WTC11 (cell line): ENCODE measurements at regions not wholly inside any gene's neighbourhood (a gene's known extent, or its start where the extent isn't known, plus 50 kb on each side); places are given as distances from the start of the nearest gene placed in this dataset.

Experiments
- ATAC-seq: fragments of 200-7000 bp; cut with Tn5 transposase; 2 replicates; pipeline ENCODE4 v1.10.0; 2021; ENCODE audit warnings: mild to moderate bottlenecking, moderate library complexity
- CTCF ChIA-PET: fragments of 300-600 bp; sonication (Branson Sonifier 250); formaldehyde crosslinking; loops from one replicate; lab custom pipeline; 2021; ENCODE audit warnings: antibody characterized with exemption; lab: Charles Lee
- POLR2A ChIA-PET: fragments of 350-600 bp; sonication (Branson Sonifier 250); formaldehyde crosslinking; loops from one replicate; lab custom pipeline; 2021; ENCODE audit warnings: antibody characterized with exemption; lab: Charles Lee
- DNase-seq: peaks from one replicate; pipeline ENCODE4 v3.0.0; 2021; ENCODE audit warnings: low spot score
- H3K27ac Mint-ChIP-seq: 2 replicates; pipeline ENCODE4 v1.8.0; 2021; ENCODE audit warnings: mixed read lengths
- H3K27me3 Mint-ChIP-seq: 2 replicates; pipeline ENCODE4 v1.8.0; 2021; ENCODE audit warnings: low read depth, mild to moderate bottlenecking, moderate library complexity, mixed read lengths
- H3K36me3 Mint-ChIP-seq: 2 replicates; pipeline ENCODE4 v1.8.0; 2021; ENCODE audit warnings: mixed read lengths
- H3K4me1 Mint-ChIP-seq: 2 replicates; pipeline ENCODE4 v1.8.0; 2022; ENCODE audit warnings: mixed read lengths
- H3K4me3 Mint-ChIP-seq: 2 replicates; pipeline ENCODE4 v1.8.0; 2021; ENCODE audit warnings: mild to moderate bottlenecking, moderate library complexity, mixed read lengths
- H3K9me3 Mint-ChIP-seq: 2 replicates; pipeline ENCODE4 v1.8.0; 2021; ENCODE audit warnings: mixed read lengths
- CBFB ChIP-seq: sonication (generic); formaldehyde crosslinking; IDR thresholded peaks from 2 replicates; pipeline ENCODE4 v1.8.1; 2022; ENCODE audit warnings: mild to moderate bottlenecking, low read depth, missing genetic modification reagents
- GRHL2 ChIP-seq: fragments of 250-450 bp; sonication (Bioruptor Pico); IDR thresholded peaks from 2 replicates; pipeline ENCODE4 v1.8.0; 2022; ENCODE audit warnings: mild to moderate bottlenecking, moderate library complexity; ENCODE audit not compliant: insufficient replicate concordance, severe bottlenecking
- HMGA2 ChIP-seq: fragments of 250-450 bp; sonication (Bioruptor Pico); IDR thresholded peaks from 2 replicates; pipeline ENCODE4 v1.4.0; 2021; ENCODE audit warnings: mild to moderate bottlenecking, moderate library complexity
- MYBL2 ChIP-seq: sonication (generic); formaldehyde crosslinking; IDR thresholded peaks from 2 replicates; pipeline ENCODE4 v1.8.1; 2023; ENCODE audit warnings: mild to moderate bottlenecking, moderate library complexity, missing genetic modification reagents
- NFE2L1 ChIP-seq: sonication (generic); formaldehyde crosslinking; IDR thresholded peaks from 2 replicates; pipeline ENCODE4 v1.8.1; 2023; ENCODE audit warnings: missing genetic modification reagents
- NR3C1 ChIP-seq: sonication (generic); formaldehyde crosslinking; conservative IDR thresholded peaks from 2 replicates; pipeline ENCODE4 v1.8.1; 2023; ENCODE audit warnings: low read depth, mild to moderate bottlenecking, missing genetic modification reagents
- OVOL2 ChIP-seq: fragments of 250-450 bp; sonication (Bioruptor Pico); IDR thresholded peaks from 2 replicates; pipeline ENCODE4 v1.9.0; 2021; ENCODE audit warnings: mild to moderate bottlenecking, borderline replicate concordance
- SMAD3 ChIP-seq: sonication (generic); formaldehyde crosslinking; IDR thresholded peaks from 2 replicates; pipeline ENCODE4 v1.8.0; 2022; ENCODE audit warnings: missing genetic modification reagents, mild to moderate bottlenecking, borderline replicate concordance
- TEAD4 ChIP-seq: sonication (generic); formaldehyde crosslinking; IDR thresholded peaks from 2 replicates; pipeline ENCODE4 v1.8.0; 2022; ENCODE audit warnings: mild to moderate bottlenecking, missing genetic modification reagents
- TP53 ChIP-seq: sonication (generic); formaldehyde crosslinking; IDR thresholded peaks from 2 replicates; pipeline ENCODE4 v1.8.1; 2023; ENCODE audit warnings: mild to moderate bottlenecking, missing genetic modification reagents
- ZNF121 ChIP-seq: sonication (generic); formaldehyde crosslinking; IDR thresholded peaks from 2 replicates; pipeline ENCODE4 v1.8.0; 2023; ENCODE audit warnings: missing genetic modification reagents
- ZNF138 ChIP-seq: sonication (generic); formaldehyde crosslinking; conservative IDR thresholded peaks from 2 replicates; pipeline ENCODE4 v1.8.1; 2022; ENCODE audit warnings: mild to moderate bottlenecking, moderate library complexity, missing genetic modification reagents
- ZNF219 ChIP-seq: sonication (generic); formaldehyde crosslinking; IDR thresholded peaks from 2 replicates; pipeline ENCODE4 v1.8.0; 2023; ENCODE audit warnings: missing genetic modification reagents, mild to moderate bottlenecking, borderline replicate concordance
- ZNF423 ChIP-seq: fragments of 250-450 bp; sonication (Bioruptor Pico); IDR thresholded peaks from 2 replicates; pipeline ENCODE4 v2.1.2; 2022; ENCODE audit warnings: mild to moderate bottlenecking, moderate library complexity
- TF ChIP-seq, protein P1 (sequence below): fragments of 250-450 bp; sonication (Bioruptor Pico); IDR thresholded peaks from 2 replicates; pipeline ENCODE4 v1.9.0; 2021; ENCODE audit warnings: mild to moderate bottlenecking
- TF ChIP-seq, protein P2 (sequence below): sonication (generic); formaldehyde crosslinking; IDR thresholded peaks from 2 replicates; pipeline ENCODE4 v1.8.0; 2023; ENCODE audit warnings: missing genetic modification reagents, mild to moderate bottlenecking, borderline replicate concordance
- TF ChIP-seq, protein P3 (sequence below): sonication (generic); formaldehyde crosslinking; IDR thresholded peaks from 2 replicates; pipeline ENCODE4 v1.8.0; 2022; ENCODE audit warnings: mild to moderate bottlenecking, missing genetic modification reagents
- TF ChIP-seq, protein P4 (sequence below): sonication (generic); formaldehyde crosslinking; IDR thresholded peaks from 2 replicates; pipeline ENCODE4 v1.8.1; 2022; ENCODE audit warnings: mild to moderate bottlenecking, moderate library complexity, missing genetic modification reagents
- TF ChIP-seq, protein P5 (sequence below): sonication (generic); formaldehyde crosslinking; IDR thresholded peaks from 2 replicates; pipeline ENCODE4 v1.8.0; 2022; ENCODE audit warnings: mild to moderate bottlenecking, missing genetic modification reagents
- TF ChIP-seq, protein P6 (sequence below): sonication (generic); formaldehyde crosslinking; IDR thresholded peaks from 2 replicates; pipeline ENCODE4 v1.8.1; 2023; ENCODE audit warnings: mild to moderate bottlenecking, missing genetic modification reagents, borderline replicate concordance

DNA sequence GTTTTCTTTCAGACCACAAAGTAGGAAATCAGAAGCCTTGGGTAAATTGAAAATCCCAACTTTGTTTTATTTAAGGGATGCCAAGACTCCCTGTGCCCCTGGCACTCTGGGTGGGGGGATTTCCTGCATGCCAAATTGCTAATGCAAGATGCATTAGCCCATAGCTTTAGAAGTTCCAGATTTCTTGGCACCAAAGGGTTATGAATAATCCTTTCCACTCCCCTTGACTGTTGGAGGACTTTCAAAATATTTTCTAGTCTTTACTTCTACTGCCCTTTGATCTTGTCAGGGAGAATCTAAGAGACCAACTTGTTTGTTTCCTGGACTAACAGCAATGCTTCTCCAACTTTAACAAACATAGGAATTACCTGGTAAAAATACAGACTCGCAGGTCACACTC is 81.8 kb upstream of the TGIF1 start:
- no peak for ATAC-seq

DNA sequence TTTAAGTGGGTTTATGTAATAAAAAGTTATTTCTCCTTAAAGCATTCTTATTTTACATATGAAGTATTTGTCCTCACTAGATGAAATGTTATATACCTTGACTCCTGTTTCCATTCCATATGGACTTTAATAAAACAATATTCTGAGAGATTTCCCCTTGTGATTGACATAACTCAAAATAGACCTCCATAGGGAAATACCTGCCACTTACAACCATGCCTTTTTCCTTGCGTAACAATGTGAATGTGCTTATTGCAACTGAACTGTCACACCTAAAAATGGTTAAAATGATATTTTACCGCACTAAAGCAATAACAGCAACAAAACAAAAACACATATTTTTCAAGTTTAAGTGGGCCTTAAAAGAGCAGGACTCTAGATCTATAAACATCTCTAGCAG is 70.3 kb upstream of the TGIF1 start:
- no peaks in the 10 kb centered on the region for H3K27me3 Mint-ChIP-seq
- DNase-seq (no peak), ATAC-seq (no peak)
- ChIA-PET POLR2A (no interaction called here), CTCF (no interaction called here)
- H3K4me3 Mint-ChIP-seq = no peak overlapping the region
- H3K27ac Mint-ChIP-seq = no peak overlapping the region
- H3K36me3 Mint-ChIP-seq = no peaks in the 10 kb centered on the region
- H3K4me1 Mint-ChIP-seq = peaks cover 15% of the 10 kb centered on the region
- H3K9me3 Mint-ChIP-seq = peaks cover 5% of the 10 kb centered on the region; the same call in 1 of the 2 replicates
- TF ChIP-seq ZNF423 (CRISPR knock-in tag) (no peak), SMAD3 (CRISPR knock-in tag) (no peak), OVOL2 (CRISPR knock-in tag) (no peak), NFE2L1 (CRISPR knock-in tag) (no peak), TP53 (CRISPR knock-in tag) (no peak), ZNF138 (CRISPR knock-in tag) (no peak), ZNF219 (CRISPR knock-in tag) (no peak), NR3C1 (no peak), MYBL2 (CRISPR knock-in tag) (no peak), TEAD4 (CRISPR knock-in tag) (no peak), GRHL2 (no peak), CBFB (CRISPR knock-in tag) (no peak)
- TF ChIP-seq, protein P1, sequence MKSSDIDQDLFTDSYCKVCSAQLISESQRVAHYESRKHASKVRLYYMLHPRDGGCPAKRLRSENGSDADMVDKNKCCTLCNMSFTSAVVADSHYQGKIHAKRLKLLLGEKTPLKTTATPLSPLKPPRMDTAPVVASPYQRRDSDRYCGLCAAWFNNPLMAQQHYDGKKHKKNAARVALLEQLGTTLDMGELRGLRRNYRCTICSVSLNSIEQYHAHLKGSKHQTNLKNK (CRISPR knock-in tag) = no peak
- TF ChIP-seq, protein P2, sequence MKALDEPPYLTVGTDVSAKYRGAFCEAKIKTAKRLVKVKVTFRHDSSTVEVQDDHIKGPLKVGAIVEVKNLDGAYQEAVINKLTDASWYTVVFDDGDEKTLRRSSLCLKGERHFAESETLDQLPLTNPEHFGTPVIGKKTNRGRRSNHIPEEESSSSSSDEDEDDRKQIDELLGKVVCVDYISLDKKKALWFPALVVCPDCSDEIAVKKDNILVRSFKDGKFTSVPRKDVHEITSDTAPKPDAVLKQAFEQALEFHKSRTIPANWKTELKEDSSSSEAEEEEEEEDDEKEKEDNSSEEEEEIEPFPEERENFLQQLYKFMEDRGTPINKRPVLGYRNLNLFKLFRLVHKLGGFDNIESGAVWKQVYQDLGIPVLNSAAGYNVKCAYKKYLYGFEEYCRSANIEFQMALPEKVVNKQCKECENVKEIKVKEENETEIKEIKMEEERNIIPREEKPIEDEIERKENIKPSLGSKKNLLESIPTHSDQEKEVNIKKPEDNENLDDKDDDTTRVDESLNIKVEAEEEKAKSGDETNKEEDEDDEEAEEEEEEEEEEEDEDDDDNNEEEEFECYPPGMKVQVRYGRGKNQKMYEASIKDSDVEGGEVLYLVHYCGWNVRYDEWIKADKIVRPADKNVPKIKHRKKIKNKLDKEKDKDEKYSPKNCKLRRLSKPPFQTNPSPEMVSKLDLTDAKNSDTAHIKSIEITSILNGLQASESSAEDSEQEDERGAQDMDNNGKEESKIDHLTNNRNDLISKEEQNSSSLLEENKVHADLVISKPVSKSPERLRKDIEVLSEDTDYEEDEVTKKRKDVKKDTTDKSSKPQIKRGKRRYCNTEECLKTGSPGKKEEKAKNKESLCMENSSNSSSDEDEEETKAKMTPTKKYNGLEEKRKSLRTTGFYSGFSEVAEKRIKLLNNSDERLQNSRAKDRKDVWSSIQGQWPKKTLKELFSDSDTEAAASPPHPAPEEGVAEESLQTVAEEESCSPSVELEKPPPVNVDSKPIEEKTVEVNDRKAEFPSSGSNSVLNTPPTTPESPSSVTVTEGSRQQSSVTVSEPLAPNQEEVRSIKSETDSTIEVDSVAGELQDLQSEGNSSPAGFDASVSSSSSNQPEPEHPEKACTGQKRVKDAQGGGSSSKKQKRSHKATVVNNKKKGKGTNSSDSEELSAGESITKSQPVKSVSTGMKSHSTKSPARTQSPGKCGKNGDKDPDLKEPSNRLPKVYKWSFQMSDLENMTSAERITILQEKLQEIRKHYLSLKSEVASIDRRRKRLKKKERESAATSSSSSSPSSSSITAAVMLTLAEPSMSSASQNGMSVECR (CRISPR knock-in tag) = no peak
- TF ChIP-seq, protein P3, sequence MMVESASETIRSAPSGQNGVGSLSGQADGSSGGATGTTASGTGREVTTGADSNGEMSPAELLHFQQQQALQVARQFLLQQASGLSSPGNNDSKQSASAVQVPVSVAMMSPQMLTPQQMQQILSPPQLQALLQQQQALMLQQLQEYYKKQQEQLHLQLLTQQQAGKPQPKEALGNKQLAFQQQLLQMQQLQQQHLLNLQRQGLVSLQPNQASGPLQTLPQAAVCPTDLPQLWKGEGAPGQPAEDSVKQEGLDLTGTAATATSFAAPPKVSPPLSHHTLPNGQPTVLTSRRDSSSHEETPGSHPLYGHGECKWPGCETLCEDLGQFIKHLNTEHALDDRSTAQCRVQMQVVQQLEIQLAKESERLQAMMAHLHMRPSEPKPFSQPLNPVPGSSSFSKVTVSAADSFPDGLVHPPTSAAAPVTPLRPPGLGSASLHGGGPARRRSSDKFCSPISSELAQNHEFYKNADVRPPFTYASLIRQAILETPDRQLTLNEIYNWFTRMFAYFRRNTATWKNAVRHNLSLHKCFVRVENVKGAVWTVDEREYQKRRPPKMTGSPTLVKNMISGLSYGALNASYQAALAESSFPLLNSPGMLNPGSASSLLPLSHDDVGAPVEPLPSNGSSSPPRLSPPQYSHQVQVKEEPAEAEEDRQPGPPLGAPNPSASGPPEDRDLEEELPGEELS = no peak
- TF ChIP-seq, protein P4, sequence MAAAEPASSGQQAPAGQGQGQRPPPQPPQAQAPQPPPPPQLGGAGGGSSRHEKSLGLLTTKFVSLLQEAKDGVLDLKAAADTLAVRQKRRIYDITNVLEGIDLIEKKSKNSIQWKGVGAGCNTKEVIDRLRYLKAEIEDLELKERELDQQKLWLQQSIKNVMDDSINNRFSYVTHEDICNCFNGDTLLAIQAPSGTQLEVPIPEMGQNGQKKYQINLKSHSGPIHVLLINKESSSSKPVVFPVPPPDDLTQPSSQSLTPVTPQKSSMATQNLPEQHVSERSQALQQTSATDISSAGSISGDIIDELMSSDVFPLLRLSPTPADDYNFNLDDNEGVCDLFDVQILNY (CRISPR knock-in tag) = no peak
- TF ChIP-seq, protein P5, sequence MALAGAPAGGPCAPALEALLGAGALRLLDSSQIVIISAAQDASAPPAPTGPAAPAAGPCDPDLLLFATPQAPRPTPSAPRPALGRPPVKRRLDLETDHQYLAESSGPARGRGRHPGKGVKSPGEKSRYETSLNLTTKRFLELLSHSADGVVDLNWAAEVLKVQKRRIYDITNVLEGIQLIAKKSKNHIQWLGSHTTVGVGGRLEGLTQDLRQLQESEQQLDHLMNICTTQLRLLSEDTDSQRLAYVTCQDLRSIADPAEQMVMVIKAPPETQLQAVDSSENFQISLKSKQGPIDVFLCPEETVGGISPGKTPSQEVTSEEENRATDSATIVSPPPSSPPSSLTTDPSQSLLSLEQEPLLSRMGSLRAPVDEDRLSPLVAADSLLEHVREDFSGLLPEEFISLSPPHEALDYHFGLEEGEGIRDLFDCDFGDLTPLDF (CRISPR knock-in tag) = no peak

More for the DNA sequence above, 81.8 kb upstream of the TGIF1 start:
- H3K4me1 Mint-ChIP-seq = no peaks in the 10 kb centered on the region
- no peak overlapping the region for H3K4me3 Mint-ChIP-seq
- no peaks in the 10 kb centered on the region for H3K27me3 Mint-ChIP-seq
- peaks cover 10% of the 10 kb centered on the region; the same call in 1 of the 2 replicates for H3K9me3 Mint-ChIP-seq
- POLR2A ChIA-PET = no interaction called here
- TF ChIP-seq HMGA2 (no peak), TEAD4 (CRISPR knock-in tag) (no peak), ZNF121 (CRISPR knock-in tag) (no peak)
- TF ChIP-seq, protein P5 (CRISPR knock-in tag) = no peak
- TF ChIP-seq, protein P6, sequence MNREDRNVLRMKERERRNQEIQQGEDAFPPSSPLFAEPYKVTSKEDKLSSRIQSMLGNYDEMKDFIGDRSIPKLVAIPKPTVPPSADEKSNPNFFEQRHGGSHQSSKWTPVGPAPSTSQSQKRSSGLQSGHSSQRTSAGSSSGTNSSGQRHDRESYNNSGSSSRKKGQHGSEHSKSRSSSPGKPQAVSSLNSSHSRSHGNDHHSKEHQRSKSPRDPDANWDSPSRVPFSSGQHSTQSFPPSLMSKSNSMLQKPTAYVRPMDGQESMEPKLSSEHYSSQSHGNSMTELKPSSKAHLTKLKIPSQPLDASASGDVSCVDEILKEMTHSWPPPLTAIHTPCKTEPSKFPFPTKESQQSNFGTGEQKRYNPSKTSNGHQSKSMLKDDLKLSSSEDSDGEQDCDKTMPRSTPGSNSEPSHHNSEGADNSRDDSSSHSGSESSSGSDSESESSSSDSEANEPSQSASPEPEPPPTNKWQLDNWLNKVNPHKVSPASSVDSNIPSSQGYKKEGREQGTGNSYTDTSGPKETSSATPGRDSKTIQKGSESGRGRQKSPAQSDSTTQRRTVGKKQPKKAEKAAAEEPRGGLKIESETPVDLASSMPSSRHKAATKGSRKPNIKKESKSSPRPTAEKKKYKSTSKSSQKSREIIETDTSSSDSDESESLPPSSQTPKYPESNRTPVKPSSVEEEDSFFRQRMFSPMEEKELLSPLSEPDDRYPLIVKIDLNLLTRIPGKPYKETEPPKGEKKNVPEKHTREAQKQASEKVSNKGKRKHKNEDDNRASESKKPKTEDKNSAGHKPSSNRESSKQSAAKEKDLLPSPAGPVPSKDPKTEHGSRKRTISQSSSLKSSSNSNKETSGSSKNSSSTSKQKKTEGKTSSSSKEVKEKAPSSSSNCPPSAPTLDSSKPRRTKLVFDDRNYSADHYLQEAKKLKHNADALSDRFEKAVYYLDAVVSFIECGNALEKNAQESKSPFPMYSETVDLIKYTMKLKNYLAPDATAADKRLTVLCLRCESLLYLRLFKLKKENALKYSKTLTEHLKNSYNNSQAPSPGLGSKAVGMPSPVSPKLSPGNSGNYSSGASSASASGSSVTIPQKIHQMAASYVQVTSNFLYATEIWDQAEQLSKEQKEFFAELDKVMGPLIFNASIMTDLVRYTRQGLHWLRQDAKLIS (CRISPR knock-in tag) = no peak
- TF ChIP-seq, all 79 proteins: peak for 0
- H3K36me3 Mint-ChIP-seq = no peaks in the 10 kb centered on the region
- CTCF ChIA-PET = no interaction called here
- no peak for DNase-seq
- no peak overlapping the region for H3K27ac Mint-ChIP-seq
